Adrenal gland (tissue), 9 donors: ENCODE measurements at regions not wholly inside any gene's neighbourhood (a gene's known extent, or its start where the extent isn't known, plus 50 kb on each side); places are given as distances from the start of the nearest gene placed in this dataset.

Experiments
- DNase-seq, 7 donors: peaks; one replicate each; pipeline ENCODE4 v3.0.0-alpha.2; 2019 to 2020
- H3K27ac ChIP-seq, 5 donors: fragments of 200-600 bp; sonication (generic) in 4 of 5; 1 replicate in 3 of 5; 2 replicates in 2 of 5; pipeline versions ENCODE4 v1.5.1 to v1.8.0; 2016 to 2020; ENCODE audit warnings: mild to moderate bottlenecking in 1 of 5
- H3K27me3 ChIP-seq: fragments of 200-600 bp; 2 replicates; pipeline ENCODE4 v1.8.0; 2021
- H3K36me3 ChIP-seq, 2 donors: fragments of 200-600 bp; replicated peaks in 1 of 2; 1 replicate in 1 of 2; 2 replicates in 1 of 2; pipeline versions ENCODE4 v1.5.1 to v1.8.0; 2018 to 2022
- H3K4me1 ChIP-seq, 2 donors: fragments of 200-600 bp; replicated peaks in 1 of 2; 1 replicate in 1 of 2; 2 replicates in 1 of 2; pipeline versions ENCODE4 v1.5.1 to v1.8.0; 2018 to 2021
- H3K4me3 ChIP-seq, 4 donors: fragments of 200-600 bp; sonication (generic) in 3 of 4; one replicate each; pipeline ENCODE4 v1.5.1; 2016 to 2018
- H3K9me3 ChIP-seq, 3 donors: fragments of 200-600 bp; sonication (generic) in 1 of 3; replicated peaks in 1 of 3; 1 replicate in 2 of 3; 2 replicates in 1 of 3; pipeline versions ENCODE4 v1.5.1 to v1.8.0; 2016 to 2021
- POLR2A ChIP-seq, 2 donors: fragments of 450-650 bp; IDR thresholded peaks; one replicate each; pipeline ENCODE4 v1.6.1; 2017; ENCODE audit warnings: antibody characterized with exemption in 2 of 2, mild to moderate bottlenecking in 2 of 2, moderate library complexity in 1 of 2
- WGBS, 4 donors: extraction: QIAGEN DNeasy Blood & Tissue Kit in 2 of 4; methylation state at CpG; one replicate each; pipeline versions ENCODE4 v1.1.5 to v1.1.7; 2013 to 2017; 5-methylcytosine and 5-hydroxymethylcytosine counted together
- intact Hi-C, 2 donors: fragments of 100-400 bp; cut with DNase I; formaldehyde crosslinking; loops; one replicate each; pipeline versions ENCODE4 v1.14.1 to v1.15.0; 2022 to 2023
- TF ChIP-seq, protein P1 (sequence below), 6 experiments: fragments of 450-650 bp in 4 of 6; fragments of 200-600 bp in 2 of 6; sonication (generic) in 1 of 6; IDR thresholded peaks; 1 replicate in 5 of 6; 2 replicates in 1 of 6; pipeline versions ENCODE4 v1.5.1 to v1.8.0; 2016 to 2021; ENCODE audit warnings: antibody characterized with exemption in 6 of 6, mild to moderate bottlenecking in 2 of 6, moderate library complexity in 1 of 6
- donor health status: healthy with polysubstance abuse.
- donor health status: Bipolar disorder and iron deficiency.
- donor health status: DM: yes; HTN: yes; CAD: no.
- donor health status: DM: no; HTN: no; CAD: no.
- donor health status: DM: no; HTN: no; CAD: no.

DNA sequence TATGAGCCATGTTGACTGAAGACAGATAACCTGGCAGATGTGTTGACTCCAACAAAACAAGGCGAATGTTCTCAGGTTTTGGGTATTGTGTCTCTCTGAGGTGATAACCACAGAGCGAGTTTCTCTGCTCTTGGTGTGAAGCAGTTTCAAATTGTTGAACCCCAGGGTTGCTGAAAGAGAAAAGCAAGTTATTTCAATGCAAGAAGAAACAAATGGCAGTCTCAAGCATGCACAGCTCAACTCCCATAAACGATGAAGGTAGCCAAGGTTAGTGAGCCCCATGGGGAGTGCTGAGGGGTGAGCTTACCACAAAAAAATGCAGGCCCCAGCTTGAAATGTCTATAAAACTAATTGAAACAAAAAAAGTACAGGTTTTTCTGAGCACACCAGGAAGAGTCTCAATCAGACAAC, 220.8 kb upstream of the DAPK1 start:
- Histone ChIP-seq H3K4me1 (no peaks in the 10 kb centered on the region), H3K27me3 (no peaks in the 10 kb centered on the region), H3K4me3 (no peak overlapping the region), H3K27ac (no peak overlapping the region), H3K9me3 (no peaks in the 10 kb centered on the region), H3K36me3 (no peaks in the 10 kb centered on the region)
- 72 to 79% (median 74%) methylated on average over 3 of the region's 3 CpGs for WGBS, 4 donors
- no peak for DNase-seq
- no peak for TF ChIP-seq POLR2A (IDR thresholded peaks at IDR 0.05)
- TF ChIP-seq, protein P1, sequence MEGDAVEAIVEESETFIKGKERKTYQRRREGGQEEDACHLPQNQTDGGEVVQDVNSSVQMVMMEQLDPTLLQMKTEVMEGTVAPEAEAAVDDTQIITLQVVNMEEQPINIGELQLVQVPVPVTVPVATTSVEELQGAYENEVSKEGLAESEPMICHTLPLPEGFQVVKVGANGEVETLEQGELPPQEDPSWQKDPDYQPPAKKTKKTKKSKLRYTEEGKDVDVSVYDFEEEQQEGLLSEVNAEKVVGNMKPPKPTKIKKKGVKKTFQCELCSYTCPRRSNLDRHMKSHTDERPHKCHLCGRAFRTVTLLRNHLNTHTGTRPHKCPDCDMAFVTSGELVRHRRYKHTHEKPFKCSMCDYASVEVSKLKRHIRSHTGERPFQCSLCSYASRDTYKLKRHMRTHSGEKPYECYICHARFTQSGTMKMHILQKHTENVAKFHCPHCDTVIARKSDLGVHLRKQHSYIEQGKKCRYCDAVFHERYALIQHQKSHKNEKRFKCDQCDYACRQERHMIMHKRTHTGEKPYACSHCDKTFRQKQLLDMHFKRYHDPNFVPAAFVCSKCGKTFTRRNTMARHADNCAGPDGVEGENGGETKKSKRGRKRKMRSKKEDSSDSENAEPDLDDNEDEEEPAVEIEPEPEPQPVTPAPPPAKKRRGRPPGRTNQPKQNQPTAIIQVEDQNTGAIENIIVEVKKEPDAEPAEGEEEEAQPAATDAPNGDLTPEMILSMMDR (IDR thresholded peaks at IDR 0.05): no peak
- intact Hi-C loops: no loop called here

DNA sequence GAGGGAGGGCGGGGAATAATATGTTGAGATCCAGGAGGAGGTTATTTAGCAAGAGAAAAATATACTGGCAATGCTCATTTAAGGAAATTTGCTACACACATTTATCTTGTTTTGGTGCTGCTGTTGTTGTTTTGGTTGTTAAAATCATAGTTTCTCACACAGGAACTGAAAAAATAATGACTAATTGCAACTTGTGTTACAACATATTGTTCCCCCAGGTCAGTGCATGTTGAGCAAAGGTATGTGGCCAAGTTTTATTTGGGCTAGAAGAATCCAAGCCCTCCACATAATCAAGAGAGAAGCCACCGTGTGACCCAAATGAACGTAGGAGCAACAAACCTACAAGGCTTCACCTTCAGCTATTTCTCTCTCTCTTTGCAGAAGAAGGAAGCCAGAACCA, 220.3 kb upstream of the DAPK1 start:
- WGBS, 4 donors: 87 to 92% (median 90%) methylated on average over 3 of the region's 3 CpGs
- TF ChIP-seq, protein P1 (IDR thresholded peaks at IDR 0.05): no peak
- TF ChIP-seq POLR2A (IDR thresholded peaks at IDR 0.05): no peak
- H3K4me1 ChIP-seq: no peaks in the 10 kb centered on the region
- no peaks in the 10 kb centered on the region for H3K9me3 ChIP-seq
- no peaks in the 10 kb centered on the region for H3K36me3 ChIP-seq
- intact Hi-C loops: no loop called here
- DNase-seq: no peak
- H3K27ac ChIP-seq: no peak overlapping the region
- no peaks in the 10 kb centered on the region for H3K27me3 ChIP-seq
- H3K4me3 ChIP-seq: no peak overlapping the region

DNA sequence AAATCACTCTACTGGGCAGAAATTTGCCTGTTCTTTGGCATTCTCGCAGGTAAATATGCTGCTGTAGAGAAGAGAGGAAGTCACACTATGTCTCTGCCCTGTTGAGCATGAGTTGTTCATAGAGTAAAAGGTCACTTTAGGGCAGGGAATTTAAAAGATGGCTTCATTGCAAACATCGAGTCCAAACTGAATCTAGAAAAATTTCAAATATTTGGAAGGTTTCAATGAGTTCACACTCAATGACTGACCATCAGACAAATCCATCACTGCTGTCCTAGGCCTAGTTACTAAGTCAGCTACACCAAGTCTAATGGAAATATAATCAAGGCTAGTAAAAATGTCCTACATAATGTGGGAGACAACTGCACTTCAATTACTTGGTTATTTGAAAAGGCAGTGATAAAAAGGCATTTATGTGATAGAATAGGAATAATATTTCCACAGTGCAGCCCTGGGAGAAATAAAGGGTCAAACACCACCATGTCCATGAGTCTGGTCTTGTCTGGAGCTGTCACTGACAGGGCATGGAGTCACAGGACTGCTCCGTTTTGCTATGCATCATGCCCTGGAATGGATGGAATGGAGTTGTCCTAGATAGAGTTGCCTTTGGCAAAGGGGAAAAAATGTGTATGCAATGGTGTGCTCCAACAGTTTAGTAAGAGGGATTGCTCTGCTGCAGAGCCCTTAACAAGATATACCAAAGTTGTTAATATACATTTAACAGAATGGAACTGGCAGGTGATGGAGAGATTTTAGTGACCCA, 218.5 kb upstream of the DAPK1 start:
- H3K27me3 ChIP-seq: no peaks in the 10 kb centered on the region
- H3K36me3 ChIP-seq: no peaks in the 10 kb centered on the region
- intact Hi-C loops: no loop called here
- H3K4me1 ChIP-seq: no peaks in the 10 kb centered on the region
- H3K4me3 ChIP-seq: no peak overlapping the region
- no peak for DNase-seq
- H3K9me3 ChIP-seq: no peaks in the 10 kb centered on the region
- TF ChIP-seq POLR2A (IDR thresholded peaks at IDR 0.05): no peak
- TF ChIP-seq, protein P1 (IDR thresholded peaks at IDR 0.05): no peak
- H3K27ac ChIP-seq: no peak overlapping the region
- 64 to 76% (median 72%) methylated on average over 3 of the region's 3 CpGs for WGBS, 4 donors

DNA sequence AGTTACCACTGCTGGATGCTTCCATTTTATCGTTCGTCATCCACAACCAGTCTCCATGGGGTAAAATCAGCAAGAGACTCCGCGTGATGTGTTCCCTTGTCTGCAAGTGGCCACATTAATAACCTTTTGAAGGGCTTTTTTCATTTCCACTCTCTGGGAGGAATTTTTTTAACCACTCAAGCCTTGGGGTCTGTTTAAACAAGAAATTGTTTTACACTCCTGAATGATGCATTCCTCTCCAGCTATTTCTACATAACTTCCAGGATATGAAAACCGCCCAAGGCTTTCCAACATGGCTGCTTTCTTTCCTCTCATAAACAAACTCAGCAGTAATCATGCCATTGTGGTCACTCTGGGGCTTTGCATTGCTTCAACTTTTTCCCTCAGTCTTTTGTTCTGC, 217.2 kb upstream of the DAPK1 start:
- no peak for TF ChIP-seq POLR2A (IDR thresholded peaks at IDR 0.05)
- Histone ChIP-seq H3K9me3 (no peaks in the 10 kb centered on the region), H3K4me1 (no peaks in the 10 kb centered on the region), H3K27ac (no peak overlapping the region), H3K36me3 (no peaks in the 10 kb centered on the region), H3K27me3 (no peaks in the 10 kb centered on the region), H3K4me3 (no peak overlapping the region)
- WGBS, 4 donors: 92 to 96% (median 94%) methylated on average over 5 of the region's 5 CpGs
- intact Hi-C loops: no loop called here
- DNase-seq: no peak

DNA sequence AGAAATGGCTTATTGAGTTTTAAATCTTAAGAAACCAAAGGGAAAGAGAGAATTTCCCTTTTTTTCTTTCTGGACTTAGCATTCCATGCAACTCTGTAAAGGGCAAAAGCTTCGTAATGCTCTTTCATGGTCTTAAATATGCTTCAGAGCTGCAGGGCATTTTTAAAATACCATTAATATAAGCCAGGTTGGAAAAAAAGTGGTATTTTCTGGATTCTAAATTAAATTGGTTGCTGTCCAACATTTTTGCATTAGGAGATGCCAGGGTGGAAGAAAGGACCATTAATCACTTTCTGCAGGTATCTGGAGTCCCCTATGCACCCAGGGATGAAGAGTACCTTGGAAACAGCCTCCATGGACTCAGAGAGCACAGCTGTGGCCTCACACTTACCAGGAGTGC, 215.1 kb upstream of the DAPK1 start:
- Histone ChIP-seq H3K27me3 (no peaks in the 10 kb centered on the region), H3K4me1 (no peaks in the 10 kb centered on the region), H3K9me3 (no peaks in the 10 kb centered on the region), H3K4me3 (no peak overlapping the region), H3K36me3 (no peaks in the 10 kb centered on the region), H3K27ac (no peak overlapping the region)
- TF ChIP-seq POLR2A (IDR thresholded peaks at IDR 0.05): no peak
- TF ChIP-seq, protein P1 (IDR thresholded peaks at IDR 0.05): no peak
- intact Hi-C loops: no loop called here
- 94 to 97% (median 97%) methylated on average over 1 of the region's 1 CpG for WGBS, 4 donors
- no peak for DNase-seq
